ENCODE measurements at regions not wholly inside any gene's neighbourhood (a gene's known extent, or its start where the extent isn't known, plus 50 kb on each side); places are given as distances from the start of the nearest gene placed in this dataset.

- H3K9me2 ChIP-seq (ENCODE audit: insufficient read depth), result no peaks in the 10 kb centered on the region
- in situ Hi-C loops (cut with MboI), result no loop called here
- H3K27ac ChIP-seq, result no peak overlapping the region
- no peaks in the 10 kb centered on the region for H4K20me1 ChIP-seq (ENCODE audit: insufficient read depth)
- no peaks in the 10 kb centered on the region for H3F3A ChIP-seq (ENCODE audit: insufficient read depth)
- H3K4me3 ChIP-seq, result no peak overlapping the region
- DNase-seq, result no peak
- no peak overlapping the region for H3K4me2 ChIP-seq (ENCODE audit: unreplicated experiment)
- TF ChIP-seq EZH2phosphoT487 (IDR thresholded peaks at IDR 0.05; ENCODE audit: insufficient read depth, low read depth), result no peak
- TF ChIP-seq EZH2 (IDR thresholded peaks at IDR 0.05; ENCODE audit: insufficient read depth, poor library complexity, severe bottlenecking), result no peak
- H3K9me3 ChIP-seq (ENCODE audit: low read depth), result no peaks in the 10 kb centered on the region
- H2AFZ ChIP-seq, result no peak overlapping the region
- 75 to 84% methylated on average over 1 of the region's 1 CpG for WGBS, 2 experiments (ENCODE audit: low coverage in 1 of 2, low lambda C conversion rate in 2 of 2, missing lambda C conversion rate in 2 of 2)
- H3K9ac ChIP-seq, result no peak overlapping the region
- no peaks in the 10 kb centered on the region for H3K79me2 ChIP-seq (ENCODE audit: insufficient read depth)
- no peaks in the 10 kb centered on the region for H3K36me3 ChIP-seq (ENCODE audit: low read depth)
- H3K27me3 ChIP-seq (replicated peaks; ENCODE audit: insufficient read depth), result no peaks in the 10 kb centered on the region
- H3K4me1 ChIP-seq (ENCODE audit: insufficient read depth), result no peaks in the 10 kb centered on the region
Measured at GRCh38 chr2:150974234-150974633, 287.4 kb downstream of the RBM43 start.

DNA sequence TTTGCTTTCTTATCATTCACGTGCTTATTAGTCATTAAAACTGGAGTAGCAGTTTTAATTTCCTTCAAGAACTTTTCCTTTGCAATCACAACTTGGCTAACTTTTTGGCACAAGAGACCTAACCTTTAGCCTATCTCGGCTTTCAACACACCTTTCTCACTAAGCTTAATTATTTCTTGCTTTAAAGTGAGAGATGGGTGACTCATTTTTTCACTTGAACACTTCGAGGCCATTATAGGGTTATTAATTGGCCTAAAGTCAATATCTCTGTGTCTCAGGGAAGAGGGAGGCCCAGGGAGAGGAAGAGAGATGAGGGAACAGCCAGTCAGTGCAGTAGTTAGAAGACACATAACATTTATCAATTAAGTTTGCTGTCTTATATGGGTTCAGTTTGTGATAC is 289.8 kb downstream of the RBM43 start:
- no peak overlapping the region for H3K27ac ChIP-seq
- no peaks in the 10 kb centered on the region for H3K79me2 ChIP-seq (ENCODE audit: insufficient read depth)
- no peaks in the 10 kb centered on the region for H3K9me2 ChIP-seq (ENCODE audit: insufficient read depth)
- no peaks in the 10 kb centered on the region for H3K4me1 ChIP-seq (ENCODE audit: insufficient read depth)
- in situ Hi-C loops (cut with MboI), result no loop called here
- H3K4me3 ChIP-seq, result no peak overlapping the region
- H3K4me2 ChIP-seq (ENCODE audit: unreplicated experiment), result no peak overlapping the region
- no peaks in the 10 kb centered on the region for H3F3A ChIP-seq (ENCODE audit: insufficient read depth)
- H3K9me3 ChIP-seq (ENCODE audit: low read depth), result no peaks in the 10 kb centered on the region
- no peaks in the 10 kb centered on the region for H3K27me3 ChIP-seq (replicated peaks; ENCODE audit: insufficient read depth)
- H3K36me3 ChIP-seq (ENCODE audit: low read depth), result no peaks in the 10 kb centered on the region
- H3K9ac ChIP-seq, result no peak overlapping the region
- TF ChIP-seq EZH2phosphoT487 (IDR thresholded peaks at IDR 0.05; ENCODE audit: insufficient read depth, low read depth), result no peak
- no peak for TF ChIP-seq EZH2 (IDR thresholded peaks at IDR 0.05; ENCODE audit: insufficient read depth, poor library complexity, severe bottlenecking)
- no peak overlapping the region for H2AFZ ChIP-seq
- no peaks in the 10 kb centered on the region for H4K20me1 ChIP-seq (ENCODE audit: insufficient read depth)
- no peak for DNase-seq
- WGBS, 2 experiments (ENCODE audit: low coverage in 1 of 2, low lambda C conversion rate in 2 of 2, missing lambda C conversion rate in 2 of 2), result 74 to 79% methylated on average over 3 of the region's 3 CpGs

DNA sequence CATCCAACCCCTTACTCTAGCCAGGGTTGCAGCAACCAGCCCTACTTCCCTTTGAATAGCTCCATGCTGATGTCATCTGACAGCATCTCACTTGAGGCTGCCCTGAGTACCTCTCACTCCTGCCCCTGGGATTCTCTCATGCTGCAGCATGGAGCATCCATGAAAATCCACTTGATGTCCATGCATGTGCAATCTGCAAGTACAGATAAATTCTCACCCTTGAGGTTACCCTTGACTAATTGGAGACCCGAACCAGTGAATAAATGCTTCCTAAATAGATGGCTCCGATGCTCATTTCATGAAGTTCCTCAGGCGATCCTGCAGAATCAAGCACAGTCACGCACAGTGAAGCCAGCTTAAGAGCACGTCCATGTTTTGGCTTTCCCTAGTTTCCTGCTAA is 298.3 kb downstream of the RBM43 start:
- TF ChIP-seq EZH2 (IDR thresholded peaks at IDR 0.05; ENCODE audit: insufficient read depth, poor library complexity, severe bottlenecking) (no peak), EZH2phosphoT487 (IDR thresholded peaks at IDR 0.05; ENCODE audit: insufficient read depth, low read depth) (no peak)
- in situ Hi-C loops (cut with MboI), result no loop called here
- Histone ChIP-seq H3K9me3 (ENCODE audit: low read depth) (no peaks in the 10 kb centered on the region), H3K4me3 (no peak overlapping the region), H2AFZ (no peak overlapping the region), H3F3A (ENCODE audit: insufficient read depth) (no peaks in the 10 kb centered on the region), H3K4me1 (ENCODE audit: insufficient read depth) (no peaks in the 10 kb centered on the region), H3K27ac (no peak overlapping the region), H3K9me2 (ENCODE audit: insufficient read depth) (no peaks in the 10 kb centered on the region), H3K27me3 (replicated peaks; ENCODE audit: insufficient read depth) (no peaks in the 10 kb centered on the region), H3K4me2 (ENCODE audit: unreplicated experiment) (no peak overlapping the region), H3K36me3 (ENCODE audit: low read depth) (no peaks in the 10 kb centered on the region), H4K20me1 (ENCODE audit: insufficient read depth) (no peaks in the 10 kb centered on the region), H3K9ac (no peak overlapping the region), H3K79me2 (ENCODE audit: insufficient read depth) (no peaks in the 10 kb centered on the region)
- DNase-seq, result no peak
- 53 to 62% methylated on average over 5 of the region's 5 CpGs for WGBS, 2 experiments (ENCODE audit: low coverage in 1 of 2, low lambda C conversion rate in 2 of 2, missing lambda C conversion rate in 2 of 2)

DNA sequence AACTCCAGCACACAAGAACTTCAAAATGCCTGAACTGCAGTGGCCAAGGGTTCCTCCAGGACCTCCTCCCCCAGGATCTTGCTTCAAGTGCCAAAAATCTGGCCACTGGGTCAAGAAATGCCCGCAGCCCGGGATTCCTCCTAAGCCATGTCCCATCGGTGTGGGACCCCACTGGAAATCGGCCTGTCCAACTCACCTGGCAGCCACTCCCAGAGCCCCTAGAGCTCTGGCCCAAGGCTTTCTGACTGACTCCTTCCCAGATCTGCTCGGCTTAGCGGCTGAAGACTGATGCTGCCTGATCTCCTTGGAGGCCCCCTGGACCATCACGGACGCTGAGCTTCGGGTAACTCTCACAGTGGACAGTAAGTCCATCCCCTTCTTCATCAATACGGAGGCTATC is 306.4 kb downstream of the RBM43 start:
- Histone ChIP-seq H3K9ac (no peak overlapping the region), H3K36me3 (ENCODE audit: low read depth) (no peaks in the 10 kb centered on the region), H3K27me3 (replicated peaks; ENCODE audit: insufficient read depth) (no peaks in the 10 kb centered on the region), H3K4me1 (ENCODE audit: insufficient read depth) (no peaks in the 10 kb centered on the region), H3K9me3 (ENCODE audit: low read depth) (no peaks in the 10 kb centered on the region), H4K20me1 (ENCODE audit: insufficient read depth) (no peaks in the 10 kb centered on the region), H3K27ac (no peak overlapping the region), H2AFZ (no peak overlapping the region), H3F3A (ENCODE audit: insufficient read depth) (no peaks in the 10 kb centered on the region), H3K4me3 (no peak overlapping the region), H3K4me2 (ENCODE audit: unreplicated experiment) (no peak overlapping the region), H3K9me2 (ENCODE audit: insufficient read depth) (no peaks in the 10 kb centered on the region; the same call in 1 of the 2 replicates), H3K79me2 (ENCODE audit: insufficient read depth) (no peaks in the 10 kb centered on the region)
- no peak for DNase-seq
- 67% methylated on average over 10 of the region's 10 CpGs for WGBS, 2 experiments (ENCODE audit: low coverage in 1 of 2, low lambda C conversion rate in 2 of 2, missing lambda C conversion rate in 2 of 2)
- TF ChIP-seq EZH2phosphoT487 (IDR thresholded peaks at IDR 0.05; ENCODE audit: insufficient read depth, low read depth) (no peak), EZH2 (IDR thresholded peaks at IDR 0.05; ENCODE audit: insufficient read depth, poor library complexity, severe bottlenecking) (no peak)
- in situ Hi-C loops (cut with MboI), result no loop called here

DNA sequence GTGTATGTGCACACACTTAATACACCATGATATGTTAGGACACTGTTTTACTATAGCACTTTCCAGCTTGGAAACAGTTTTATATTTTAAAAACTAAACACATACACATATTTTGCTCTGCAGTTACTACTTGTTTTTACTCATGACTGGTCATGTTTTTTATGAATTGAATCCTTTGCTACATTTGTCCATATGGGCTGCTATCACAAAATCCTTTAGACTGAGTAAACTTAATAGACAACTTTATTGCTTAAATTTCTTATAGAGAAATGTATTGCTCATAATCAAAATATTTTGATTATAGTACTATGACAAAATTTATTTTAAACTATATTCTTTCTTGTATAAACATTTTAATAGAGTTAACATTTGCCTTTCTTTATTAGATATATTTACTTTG is 314.8 kb downstream of the RBM43 start:
- H3K27ac ChIP-seq, result no peak overlapping the region
- H3K36me3 ChIP-seq (ENCODE audit: low read depth), result no peaks in the 10 kb centered on the region
- no peaks in the 10 kb centered on the region for H3K27me3 ChIP-seq (replicated peaks; ENCODE audit: insufficient read depth)
- in situ Hi-C loops (cut with MboI), result no loop called here
- H2AFZ ChIP-seq, result no peak overlapping the region
- no peak overlapping the region for H3K4me2 ChIP-seq (ENCODE audit: unreplicated experiment)
- H3F3A ChIP-seq (ENCODE audit: insufficient read depth), result no peaks in the 10 kb centered on the region
- no peaks in the 10 kb centered on the region for H4K20me1 ChIP-seq (ENCODE audit: insufficient read depth)
- H3K4me3 ChIP-seq, result no peak overlapping the region
- no peaks in the 10 kb centered on the region for H3K4me1 ChIP-seq (ENCODE audit: insufficient read depth)
- no peaks in the 10 kb centered on the region for H3K9me3 ChIP-seq (ENCODE audit: low read depth)
- no peak overlapping the region for H3K9ac ChIP-seq
- no peak for DNase-seq
- H3K9me2 ChIP-seq (ENCODE audit: insufficient read depth), result no peaks in the 10 kb centered on the region
- no peak for TF ChIP-seq EZH2 (IDR thresholded peaks at IDR 0.05; ENCODE audit: insufficient read depth, poor library complexity, severe bottlenecking)
- no peak for TF ChIP-seq EZH2phosphoT487 (IDR thresholded peaks at IDR 0.05; ENCODE audit: insufficient read depth, low read depth)
- H3K79me2 ChIP-seq (ENCODE audit: insufficient read depth), result no peaks in the 10 kb centered on the region
